ENCODE measurements at regions not wholly inside any gene's neighbourhood (a gene's known extent, or its start where the extent isn't known, plus 50 kb on each side); places are given as distances from the start of the nearest gene placed in this dataset.
"Not testable (repeated sequence)": the region's sequence is repeated elsewhere in the genome, so short reads cannot be mapped to it uniquely, and the experiment has no call there.

DNA sequence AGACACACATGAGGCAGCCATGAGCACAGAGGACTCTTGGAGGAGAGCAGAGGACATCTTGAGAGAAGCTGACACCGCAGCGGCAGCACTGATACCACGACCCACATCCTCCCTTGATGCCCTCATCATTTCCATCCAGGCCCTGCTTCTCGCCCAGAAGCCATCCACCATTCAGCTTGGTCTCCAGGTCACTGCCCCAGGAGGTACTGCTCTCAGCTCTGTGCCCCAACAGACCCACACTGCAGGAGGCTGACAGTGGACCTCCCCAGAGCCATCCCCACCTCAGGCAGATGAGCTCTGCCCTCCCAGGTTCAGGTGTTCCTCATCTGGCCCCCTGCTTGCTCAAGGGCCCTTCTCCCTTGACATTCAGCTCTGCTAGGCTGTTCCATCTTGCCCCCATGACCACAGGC lies 74.9 kb downstream of the ACKR3 start:
- no peak overlapping the region for H3K27ac ChIP-seq
- no peak for TF ChIP-seq CTCF (conservative IDR thresholded peaks at IDR 0.05)

DNA sequence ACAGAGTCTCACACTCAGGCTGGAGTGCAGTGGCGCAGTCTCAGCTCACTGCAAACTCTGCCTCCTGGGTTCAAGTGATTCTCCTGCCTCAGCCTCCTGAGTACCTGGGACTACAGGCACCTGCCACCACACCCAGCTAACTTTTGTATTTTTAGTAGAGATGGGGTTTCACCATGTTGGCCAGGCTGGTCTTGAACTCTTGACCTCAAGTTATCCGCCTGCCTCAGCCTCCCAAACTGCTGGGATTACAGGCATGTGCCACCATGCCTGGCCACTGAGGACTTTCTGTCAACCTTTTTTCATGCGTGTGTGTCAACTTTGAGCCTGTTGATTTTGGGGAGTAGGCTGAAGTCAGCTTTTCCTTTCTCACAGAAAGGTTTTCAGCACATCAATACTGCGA lies 75.5 kb downstream of the ACKR3 start:
- H3K27ac ChIP-seq, result not testable (repeated sequence)

GRCh38 chr2:236646441-236646840 lies 76.8 kb downstream of the ACKR3 start:
- no peak for TF ChIP-seq CTCF (conservative IDR thresholded peaks at IDR 0.05)
- no peak overlapping the region for H3K27ac ChIP-seq

GRCh38 chr2:236646871-236647270 lies 77.2 kb downstream of the ACKR3 start:
- TF ChIP-seq CTCF (conservative IDR thresholded peaks at IDR 0.05), result no peak
- H3K27ac ChIP-seq, result no peak overlapping the region

- no peak overlapping the region for H3K27ac ChIP-seq
- no peak for TF ChIP-seq CTCF (conservative IDR thresholded peaks at IDR 0.05)
These were observed 78.0 kb downstream of the ACKR3 start for GRCh38 chr2:236647621-236648020.

GRCh38 chr2:236653863-236654262 lies 84.2 kb downstream of the ACKR3 start:
- TF ChIP-seq CTCF (conservative IDR thresholded peaks at IDR 0.05), result no peak
- no peak overlapping the region for H3K27ac ChIP-seq

- no peak for TF ChIP-seq CTCF (conservative IDR thresholded peaks at IDR 0.05)
- H3K27ac ChIP-seq, result no peak overlapping the region
These were observed 84.9 kb downstream of the ACKR3 start for GRCh38 chr2:236654496-236654895.

DNA sequence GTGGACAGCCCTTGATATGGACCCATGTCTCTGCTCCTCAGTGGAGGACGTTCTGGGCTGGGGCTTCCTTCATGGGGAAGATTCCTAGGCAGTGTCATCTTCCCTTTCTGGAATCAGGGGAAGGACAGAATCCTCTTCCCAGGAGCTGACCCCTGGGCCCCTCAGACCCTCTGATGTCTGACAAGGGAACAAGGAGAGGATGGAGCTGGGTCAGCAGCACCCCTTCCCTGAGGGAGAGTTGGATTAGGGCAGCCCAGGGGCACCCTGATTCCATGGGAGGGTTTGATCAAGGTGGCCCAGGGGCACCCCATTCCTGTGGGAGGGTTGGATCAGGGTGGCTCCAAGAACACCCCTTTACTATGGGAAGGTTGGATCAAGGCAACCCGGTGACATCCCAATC lies 86.5 kb downstream of the ACKR3 start:
- H3K27ac ChIP-seq, result no peak overlapping the region

More for the DNA sequence above, 86.5 kb downstream of the ACKR3 start:
- TF ChIP-seq CTCF (conservative IDR thresholded peaks at IDR 0.05), result no peak

Data from VCaP (cell line).